GM19463 (cell line): ENCODE measurements at regions not wholly inside any gene's neighbourhood (a gene's known extent, or its start where the extent isn't known, plus 50 kb on each side); places are given as distances from the start of the nearest gene placed in this dataset.
"Not testable (repeated sequence)": the region's sequence is repeated elsewhere in the genome, so short reads cannot be mapped to it uniquely, and the experiment has no call there.

Experiments used
- ATAC-seq: cut with Tn5 transposase; IDR thresholded peaks from one replicate; pipeline ENCODE4 v1.9.1; 2021; ENCODE audit warnings: mild to moderate bottlenecking, moderate library complexity; ENCODE audit not compliant: unreplicated experiment

GRCh38 chr12:94916663-94917062 is 86.8 kb downstream of the NDUFA12 start:
- ATAC-seq, result no peak

GRCh38 chr12:94909663-94910062 is 93.8 kb downstream of the NDUFA12 start:
- ATAC-seq, result no peak

GRCh38 chr12:94905749-94906148 is 97.7 kb downstream of the NDUFA12 start:
- not testable (repeated sequence) for ATAC-seq

- ATAC-seq, result no peak
These were observed 103.0 kb downstream of the NDUFA12 start for GRCh38 chr12:94900496-94900895.

- ATAC-seq, result no peak
These were observed 105.1 kb downstream of the NDUFA12 start for GRCh38 chr12:94898388-94898787.

GRCh38 chr12:94892544-94893267 is 110.8 kb downstream of the NDUFA12 start:
- ATAC-seq, result no peak

GRCh38 chr12:94889445-94890210 is 113.9 kb downstream of the NDUFA12 start:
- ATAC-seq, result no peak

GRCh38 chr12:94879542-94879941 is 124.0 kb downstream of the NDUFA12 start:
- no peak for ATAC-seq

GRCh38 chr12:94875525-94875924 is 128.0 kb downstream of the NDUFA12 start:
- peak; percentile 36 for ATAC-seq

- no peak for ATAC-seq
These were observed 128.8 kb downstream of the NDUFA12 start for GRCh38 chr12:94874518-94875302.

- no peak for ATAC-seq
These were observed 129.6 kb downstream of the NDUFA12 start for GRCh38 chr12:94873734-94874517.

- peak; percentile 79 for ATAC-seq
These were observed 130.3 kb downstream of the NDUFA12 start for GRCh38 chr12:94872971-94873733.

- no peak for ATAC-seq
These were observed 130.9 kb downstream of the NDUFA12 start for GRCh38 chr12:94872671-94872970.

GRCh38 chr12:94872007-94872653 is 131.4 kb downstream of the NDUFA12 start:
- no peak for ATAC-seq

- ATAC-seq, result no peak
These were observed 133.0 kb downstream of the NDUFA12 start for GRCh38 chr12:94870511-94870910.

- ATAC-seq, result no peak
These were observed 135.3 kb downstream of the NDUFA12 start for GRCh38 chr12:94868161-94868560.

GRCh38 chr12:94867066-94867855 is 136.2 kb downstream of the NDUFA12 start:
- ATAC-seq, result peak; percentile 44

GRCh38 chr12:94864987-94865386 is 138.5 kb downstream of the NDUFA12 start:
- ATAC-seq, result no peak
